ENCODE measurements at regions not wholly inside any gene's neighbourhood (a gene's known extent, or its start where the extent isn't known, plus 50 kb on each side); places are given as distances from the start of the nearest gene placed in this dataset.

DNA sequence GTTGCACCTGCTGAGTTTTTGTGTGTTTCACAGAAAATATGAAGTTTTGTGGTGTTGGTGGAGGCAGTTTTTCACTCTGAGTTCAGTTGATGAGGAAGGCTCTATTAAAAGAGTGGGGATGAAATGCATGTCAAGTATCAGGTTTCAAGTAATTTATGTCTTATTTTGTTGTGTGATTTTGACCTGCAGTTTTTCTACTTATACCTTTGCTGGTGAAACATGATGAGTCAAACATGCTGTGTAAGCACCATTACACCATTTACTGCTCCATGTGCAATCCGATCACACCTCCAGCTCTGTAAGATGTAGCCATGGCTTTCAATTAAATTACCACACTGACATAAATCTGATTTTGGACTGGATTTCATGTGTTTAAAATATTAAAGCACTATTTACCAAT is 174.5 kb upstream of the ZEB2 start:
- H3K36me3 ChIP-seq (ENCODE audit: control insufficient read depth in 2 of 2, insufficient read depth in 1 of 2, low read length in 2 of 2) = no peaks in the 10 kb centered on the region
- TF ChIP-seq, protein P1, sequence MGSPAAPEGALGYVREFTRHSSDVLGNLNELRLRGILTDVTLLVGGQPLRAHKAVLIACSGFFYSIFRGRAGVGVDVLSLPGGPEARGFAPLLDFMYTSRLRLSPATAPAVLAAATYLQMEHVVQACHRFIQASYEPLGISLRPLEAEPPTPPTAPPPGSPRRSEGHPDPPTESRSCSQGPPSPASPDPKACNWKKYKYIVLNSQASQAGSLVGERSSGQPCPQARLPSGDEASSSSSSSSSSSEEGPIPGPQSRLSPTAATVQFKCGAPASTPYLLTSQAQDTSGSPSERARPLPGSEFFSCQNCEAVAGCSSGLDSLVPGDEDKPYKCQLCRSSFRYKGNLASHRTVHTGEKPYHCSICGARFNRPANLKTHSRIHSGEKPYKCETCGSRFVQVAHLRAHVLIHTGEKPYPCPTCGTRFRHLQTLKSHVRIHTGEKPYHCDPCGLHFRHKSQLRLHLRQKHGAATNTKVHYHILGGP (tag by site-specific recombination; IDR thresholded peaks at IDR 0.05) = no peak
- TF ChIP-seq, protein P2, sequence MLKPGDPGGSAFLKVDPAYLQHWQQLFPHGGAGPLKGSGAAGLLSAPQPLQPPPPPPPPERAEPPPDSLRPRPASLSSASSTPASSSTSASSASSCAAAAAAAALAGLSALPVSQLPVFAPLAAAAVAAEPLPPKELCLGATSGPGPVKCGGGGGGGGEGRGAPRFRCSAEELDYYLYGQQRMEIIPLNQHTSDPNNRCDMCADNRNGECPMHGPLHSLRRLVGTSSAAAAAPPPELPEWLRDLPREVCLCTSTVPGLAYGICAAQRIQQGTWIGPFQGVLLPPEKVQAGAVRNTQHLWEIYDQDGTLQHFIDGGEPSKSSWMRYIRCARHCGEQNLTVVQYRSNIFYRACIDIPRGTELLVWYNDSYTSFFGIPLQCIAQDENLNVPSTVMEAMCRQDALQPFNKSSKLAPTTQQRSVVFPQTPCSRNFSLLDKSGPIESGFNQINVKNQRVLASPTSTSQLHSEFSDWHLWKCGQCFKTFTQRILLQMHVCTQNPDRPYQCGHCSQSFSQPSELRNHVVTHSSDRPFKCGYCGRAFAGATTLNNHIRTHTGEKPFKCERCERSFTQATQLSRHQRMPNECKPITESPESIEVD (tag by site-specific recombination; IDR thresholded peaks at IDR 0.05) = peak; percentile 83
- TF ChIP-seq ZNF529 (tag by site-specific recombination; IDR thresholded peaks at IDR 0.05; ENCODE audit: insufficient replicate concordance) (no peak), ZNF132 (tag by site-specific recombination; IDR thresholded peaks at IDR 0.05; ENCODE audit: borderline replicate concordance) (no peak), ZNF335 (tag by site-specific recombination; conservative IDR thresholded peaks at IDR 0.05) (no peak), ZSCAN16 (tag by site-specific recombination; IDR thresholded peaks at IDR 0.05) (no peak), ZNF133 (tag by site-specific recombination; IDR thresholded peaks at IDR 0.05) (no peak), ZNF202 (tag by site-specific recombination; IDR thresholded peaks at IDR 0.05; ENCODE audit: borderline replicate concordance) (no peak), MZF1 (tag by site-specific recombination; IDR thresholded peaks at IDR 0.05; ENCODE audit: borderline replicate concordance) (0 out of 2 replicates have a peak, but pooled peaks have one; percentile 45), ZSCAN30 (tag by site-specific recombination; IDR thresholded peaks at IDR 0.05) (no peak), HOXD13 (CRISPR knock-in tag; IDR thresholded peaks at IDR 0.05; ENCODE audit: borderline replicate concordance) (no peak), ZNF624 (tag by site-specific recombination; IDR thresholded peaks at IDR 0.05) (no peak), ZNF416 (tag by site-specific recombination; IDR thresholded peaks at IDR 0.05) (no peak), ZNF391 (tag by site-specific recombination; IDR thresholded peaks at IDR 0.05; ENCODE audit: borderline replicate concordance, low read depth) (no peak), SCRT1 (tag by site-specific recombination; IDR thresholded peaks at IDR 0.05; ENCODE audit: borderline replicate concordance) (no peak), ZNF23 (tag by site-specific recombination; IDR thresholded peaks at IDR 0.05; ENCODE audit: borderline replicate concordance) (no peak), ZNF792 (tag by site-specific recombination; IDR thresholded peaks at IDR 0.05) (no peak), ZNF530 (tag by site-specific recombination; IDR thresholded peaks at IDR 0.05; ENCODE audit: low read depth) (no peak)
- TF ChIP-seq, protein P3, sequence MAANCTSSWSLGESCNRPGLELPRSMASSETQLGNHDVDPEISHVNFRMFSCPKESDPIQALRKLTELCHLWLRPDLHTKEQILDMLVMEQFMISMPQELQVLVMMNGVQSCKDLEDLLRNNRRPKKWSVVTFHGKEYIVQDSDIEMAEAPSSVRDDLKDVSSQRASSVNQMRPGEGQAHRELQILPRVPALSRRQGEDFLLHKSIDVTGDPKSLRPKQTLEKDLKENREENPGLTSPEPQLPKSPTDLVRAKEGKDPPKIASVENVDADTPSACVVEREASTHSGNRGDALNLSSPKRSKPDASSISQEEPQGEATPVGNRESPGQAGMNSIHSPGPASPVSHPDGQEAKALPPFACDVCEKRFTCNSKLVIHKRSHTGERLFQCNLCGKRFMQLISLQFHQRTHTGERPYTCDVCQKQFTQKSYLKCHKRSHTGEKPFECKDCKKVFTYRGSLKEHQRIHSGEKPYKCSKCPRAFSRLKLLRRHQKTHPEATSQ (tag by site-specific recombination; IDR thresholded peaks at IDR 0.05) = no peak
- TF ChIP-seq, protein P4, sequence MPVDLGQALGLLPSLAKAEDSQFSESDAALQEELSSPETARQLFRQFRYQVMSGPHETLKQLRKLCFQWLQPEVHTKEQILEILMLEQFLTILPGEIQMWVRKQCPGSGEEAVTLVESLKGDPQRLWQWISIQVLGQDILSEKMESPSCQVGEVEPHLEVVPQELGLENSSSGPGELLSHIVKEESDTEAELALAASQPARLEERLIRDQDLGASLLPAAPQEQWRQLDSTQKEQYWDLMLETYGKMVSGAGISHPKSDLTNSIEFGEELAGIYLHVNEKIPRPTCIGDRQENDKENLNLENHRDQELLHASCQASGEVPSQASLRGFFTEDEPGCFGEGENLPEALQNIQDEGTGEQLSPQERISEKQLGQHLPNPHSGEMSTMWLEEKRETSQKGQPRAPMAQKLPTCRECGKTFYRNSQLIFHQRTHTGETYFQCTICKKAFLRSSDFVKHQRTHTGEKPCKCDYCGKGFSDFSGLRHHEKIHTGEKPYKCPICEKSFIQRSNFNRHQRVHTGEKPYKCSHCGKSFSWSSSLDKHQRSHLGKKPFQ (tag by site-specific recombination; IDR thresholded peaks at IDR 0.05) = peak; percentile 51; the same call in 1 of the 2 replicates
- H3K4me1 ChIP-seq (ENCODE audit: control insufficient read depth, insufficient read depth, low read length) = peaks cover 7% of the 10 kb centered on the region
- H3K4me3 ChIP-seq (ENCODE audit: low read depth, low read length) = no peak overlapping the region
- CTCF ChIA-PET = no interaction called here
- POLR2A ChIA-PET = interaction anchor here (0.6 kb wide), 1 partner anchor 491 kb away, joined by 4 read pairs; no protein-coding TSS in a partner anchor
- no peak overlapping the region for H3K27ac ChIP-seq (ENCODE audit: extremely low read depth, low read depth, low read length)
- H3K9me3 ChIP-seq (ENCODE audit: control insufficient read depth, insufficient read depth, low read depth, low read length) = no peaks in the 10 kb centered on the region

DNA sequence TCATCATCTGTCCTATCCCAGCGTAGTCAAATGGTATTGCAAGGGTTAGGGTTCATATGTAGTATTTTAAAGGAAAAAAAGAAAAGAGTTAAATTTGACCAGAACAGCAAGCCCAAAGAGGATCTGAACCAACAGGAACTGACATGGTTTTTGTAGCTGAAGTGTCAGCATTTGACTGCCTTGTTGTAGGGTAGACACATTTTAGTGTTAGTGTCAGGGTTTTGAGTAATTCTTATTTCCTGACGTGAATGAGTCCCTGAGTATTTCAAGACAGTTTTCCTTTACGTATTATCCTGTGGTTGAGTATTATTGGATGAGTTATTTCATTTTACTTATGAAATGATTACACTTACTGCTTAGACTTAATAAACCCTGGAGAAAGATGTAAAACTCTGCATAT is 173.3 kb upstream of the ZEB2 start:
- TF ChIP-seq ZFP3 (tag by site-specific recombination; IDR thresholded peaks at IDR 0.05; ENCODE audit: low read depth) (no peak), FEZF1 (tag by site-specific recombination; IDR thresholded peaks at IDR 0.05) (no peak), ZBTB8A (tag by site-specific recombination; IDR thresholded peaks at IDR 0.05) (no peak)
- no peak overlapping the region for H3K4me3 ChIP-seq (ENCODE audit: low read depth, low read length)
- POLR2A ChIA-PET = no interaction called here
- CTCF ChIA-PET = no interaction called here
- no peak overlapping the region for H3K27ac ChIP-seq (ENCODE audit: extremely low read depth, low read depth, low read length)
- peaks cover 7% of the 10 kb centered on the region for H3K4me1 ChIP-seq (ENCODE audit: control insufficient read depth, insufficient read depth, low read length)
- no peaks in the 10 kb centered on the region for H3K9me3 ChIP-seq (ENCODE audit: control insufficient read depth, insufficient read depth, low read depth, low read length)
- no peaks in the 10 kb centered on the region for H3K36me3 ChIP-seq (ENCODE audit: control insufficient read depth in 2 of 2, insufficient read depth in 1 of 2, low read length in 2 of 2)

Data from HEK293 (cell line).